ENCODE measurements at regions not wholly inside any gene's neighbourhood (a gene's known extent, or its start where the extent isn't known, plus 50 kb on each side); places are given as distances from the start of the nearest gene placed in this dataset.

- Mint-ChIP-seq H3K4me1 (peaks cover 34 to 35% of the 10 kb centered on the region in 2 donors), H3K36me3 (no peaks in the 10 kb centered on the region), H3K9me3 (no peaks in the 10 kb centered on the region), H3K27ac (no peak overlapping the region), H3K4me3 (no peak overlapping the region), H3K27me3 (ENCODE audit: low read depth in 2 of 2) (no peaks in the 10 kb centered on the region)
- H3K36me3 ChIP-seq (ENCODE audit: control insufficient read depth, insufficient read depth, low read length) = no peaks in the 10 kb centered on the region
- intact Hi-C loops (cut with micrococcal nuclease) = no loop called here
- ATAC-seq = no peak
- no peaks in the 10 kb centered on the region for H3K4me1 ChIP-seq (ENCODE audit: control insufficient read depth, insufficient read depth, low read length)
- no peaks in the 10 kb centered on the region for H3K27me3 ChIP-seq (ENCODE audit: control insufficient read depth, insufficient read depth, low read length)
- 98% methylated on average over 2 of the region's 2 CpGs for WGBS (ENCODE audit: insufficient coverage)
- no peak overlapping the region for H3K4me3 ChIP-seq (ENCODE audit: low read length)
- no peak overlapping the region for H3K27ac ChIP-seq (ENCODE audit: low read length)
- no peak for TF ChIP-seq CTCF (IDR thresholded peaks at IDR 0.05)
- no peak for DNase-seq
- H3K9me3 ChIP-seq (ENCODE audit: control insufficient read depth, insufficient read depth, low read length) = no peaks in the 10 kb centered on the region
Observed at GRCh38 chr7:17039372-17039771, 157.6 kb upstream of the AGR3 start.

- Histone ChIP-seq H3K27ac (ENCODE audit: low read length) (no peak overlapping the region), H3K36me3 (ENCODE audit: control insufficient read depth, insufficient read depth, low read length) (no peaks in the 10 kb centered on the region), H3K4me3 (ENCODE audit: low read length) (no peak overlapping the region), H3K4me1 (ENCODE audit: control insufficient read depth, insufficient read depth, low read length) (no peaks in the 10 kb centered on the region), H3K27me3 (ENCODE audit: control insufficient read depth, insufficient read depth, low read length) (no peaks in the 10 kb centered on the region), H3K9me3 (ENCODE audit: control insufficient read depth, insufficient read depth, low read length) (no peaks in the 10 kb centered on the region)
- Mint-ChIP-seq H3K27me3 (ENCODE audit: low read depth in 2 of 2) (no peaks in the 10 kb centered on the region), H3K9me3 (no peaks in the 10 kb centered on the region), H3K4me1 (peaks cover 35 to 45% of the 10 kb centered on the region in 2 donors), H3K4me3 (no peak overlapping the region), H3K27ac (no peak overlapping the region), H3K36me3 (no peaks in the 10 kb centered on the region)
- no peak for DNase-seq
- no peak for TF ChIP-seq CTCF (IDR thresholded peaks at IDR 0.05)
- WGBS (ENCODE audit: insufficient coverage) = 90% methylated on average over 4 of the region's 4 CpGs
- no peak for ATAC-seq
- intact Hi-C loops (cut with micrococcal nuclease) = no loop called here
Observed at GRCh38 chr7:17040716-17041115, 158.9 kb upstream of the AGR3 start.

GRCh38 chr7:17041324-17041723 lies 159.5 kb upstream of the AGR3 start:
- peak in 2 of 3 donors; percentile 19 to 49 for ATAC-seq
- Histone ChIP-seq H3K4me1 (ENCODE audit: control insufficient read depth, insufficient read depth, low read length) (no peaks in the 10 kb centered on the region), H3K27me3 (ENCODE audit: control insufficient read depth, insufficient read depth, low read length) (no peaks in the 10 kb centered on the region), H3K36me3 (ENCODE audit: control insufficient read depth, insufficient read depth, low read length) (no peaks in the 10 kb centered on the region), H3K9me3 (ENCODE audit: control insufficient read depth, insufficient read depth, low read length) (no peaks in the 10 kb centered on the region), H3K4me3 (ENCODE audit: low read length) (no peak overlapping the region), H3K27ac (ENCODE audit: low read length) (no peak overlapping the region)
- DNase-seq = peak in 1 of 2 donors; percentile 13
- 19% methylated on average over 2 of the region's 2 CpGs for WGBS (ENCODE audit: insufficient coverage)
- Mint-ChIP-seq H3K4me3 (peak overlapping the region; percentile 14), H3K27ac (no peak overlapping the region), H3K36me3 (no peaks in the 10 kb centered on the region), H3K27me3 (ENCODE audit: low read depth in 2 of 2) (no peaks in the 10 kb centered on the region), H3K9me3 (no peaks in the 10 kb centered on the region), H3K4me1 (peaks cover 35 to 45% of the 10 kb centered on the region in 2 donors)
- TF ChIP-seq CTCF (IDR thresholded peaks at IDR 0.05) = no peak
- intact Hi-C loops (cut with micrococcal nuclease) = no loop called here

GRCh38 chr7:17042211-17042610 lies 160.4 kb upstream of the AGR3 start:
- Histone ChIP-seq H3K4me1 (ENCODE audit: control insufficient read depth, insufficient read depth, low read length) (no peaks in the 10 kb centered on the region), H3K9me3 (ENCODE audit: control insufficient read depth, insufficient read depth, low read length) (no peaks in the 10 kb centered on the region), H3K36me3 (ENCODE audit: control insufficient read depth, insufficient read depth, low read length) (no peaks in the 10 kb centered on the region), H3K27ac (ENCODE audit: low read length) (no peak overlapping the region), H3K27me3 (ENCODE audit: control insufficient read depth, insufficient read depth, low read length) (no peaks in the 10 kb centered on the region), H3K4me3 (ENCODE audit: low read length) (no peak overlapping the region)
- H3K4me3 Mint-ChIP-seq = no peak overlapping the region
- no peak for TF ChIP-seq CTCF (IDR thresholded peaks at IDR 0.05)
- no peaks in the 10 kb centered on the region for H3K36me3 Mint-ChIP-seq
- no peak for DNase-seq
- H3K27ac Mint-ChIP-seq = no peak overlapping the region
- ATAC-seq = no peak
- no peaks in the 10 kb centered on the region for H3K27me3 Mint-ChIP-seq (ENCODE audit: low read depth in 2 of 2)
- intact Hi-C loops (cut with micrococcal nuclease) = no loop called here
- 94% methylated on average over 2 of the region's 2 CpGs for WGBS (ENCODE audit: insufficient coverage)
- no peaks in the 10 kb centered on the region for H3K9me3 Mint-ChIP-seq
- H3K4me1 Mint-ChIP-seq = peaks cover 34 to 45% of the 10 kb centered on the region in 2 donors
